Endothelial cell of umbilical vein (primary cell): ENCODE measurements at regions not wholly inside any gene's neighbourhood (a gene's known extent, or its start where the extent isn't known, plus 50 kb on each side); places are given as distances from the start of the nearest gene placed in this dataset.

Experiments
- CTCF ChIP-seq, 2 donors: IDR thresholded peaks; 1 replicate in 1 of 2; 2 replicates in 1 of 2; pipeline ENCODE4 v1.5.1; 2011; ENCODE audit warnings: low read length in 2 of 2, mild to moderate bottlenecking in 2 of 2, moderate library complexity in 2 of 2, control low read depth in 1 of 2, inconsistent platforms in 1 of 2, low read depth in 1 of 2; ENCODE audit not compliant: insufficient read depth in 1 of 2; ENCODE audit errors: extremely low read depth in 1 of 2
- EZH2 ChIP-seq: IDR thresholded peaks from 2 replicates; pipeline ENCODE4 v1.6.1; 2012; ENCODE audit warnings: borderline replicate concordance, low read depth, mild to moderate bottlenecking, moderate library complexity, low read length, inconsistent platforms; ENCODE audit not compliant: severe bottlenecking
- FOS ChIP-seq: IDR thresholded peaks from 2 replicates; pipeline ENCODE4 v1.6.1; 2011; ENCODE audit warnings: mild to moderate bottlenecking, low read length, moderate library complexity, borderline replicate concordance; ENCODE audit not compliant: insufficient read depth
- JUN ChIP-seq: IDR thresholded peaks from 2 replicates; pipeline ENCODE4 v1.6.1; 2011; ENCODE audit warnings: borderline replicate concordance, low read depth; ENCODE audit not compliant: insufficient read length, insufficient read depth
- MYC ChIP-seq: IDR thresholded peaks from one replicate; pipeline ENCODE4 v1.6.1; 2011; ENCODE audit warnings: mild to moderate bottlenecking, low read depth, low read length
- POLR2A ChIP-seq: IDR thresholded peaks from 2 replicates; pipeline ENCODE4 v1.6.1; 2012; ENCODE audit warnings: low read depth, mild to moderate bottlenecking, control low read depth, low read length
- POLR2AphosphoS5 ChIP-seq: IDR thresholded peaks from 2 replicates; pipeline ENCODE4 v1.6.1; 2012; ENCODE audit warnings: low read depth, mild to moderate bottlenecking, control low read depth, low read length, moderate library complexity; ENCODE audit not compliant: insufficient read depth

- TF ChIP-seq POLR2A = no peak
- no peak for TF ChIP-seq CTCF (IDR thresholded peaks at IDR 0.05; ENCODE audit: extremely low read depth in 1 of 2, insufficient read depth in 1 of 2, low read depth in 1 of 2, low read length in 2 of 2)
- no peak for TF ChIP-seq POLR2AphosphoS5
- no peak for TF ChIP-seq JUN
- no peak for TF ChIP-seq EZH2
- TF ChIP-seq FOS = no peak
- TF ChIP-seq MYC = no peak
Measured at GRCh38 chr16:85229869-85230462, 117.7 kb upstream of the CIBAR2 start.
